ENCODE measurements at regions not wholly inside any gene's neighbourhood (a gene's known extent, or its start where the extent isn't known, plus 50 kb on each side); places are given as distances from the start of the nearest gene placed in this dataset.
"Not testable (repeated sequence)": the region's sequence is repeated elsewhere in the genome, so short reads cannot be mapped to it uniquely, and the experiment has no call there.

GRCh38 chr4:162838671-162839070, 328.0 kb downstream of the NAF1 start:
- no peak for DNase-seq

- DNase-seq: no peak
These were observed 329.0 kb downstream of the NAF1 start for GRCh38 chr4:162837679-162838078.

- DNase-seq: no peak
These were observed 329.4 kb downstream of the NAF1 start for GRCh38 chr4:162837241-162837640.

- no peak for DNase-seq
These were observed 329.9 kb downstream of the NAF1 start for GRCh38 chr4:162836773-162837172.

- not testable (repeated sequence) for DNase-seq
These were observed 330.4 kb downstream of the NAF1 start for GRCh38 chr4:162836258-162836657.

DNA sequence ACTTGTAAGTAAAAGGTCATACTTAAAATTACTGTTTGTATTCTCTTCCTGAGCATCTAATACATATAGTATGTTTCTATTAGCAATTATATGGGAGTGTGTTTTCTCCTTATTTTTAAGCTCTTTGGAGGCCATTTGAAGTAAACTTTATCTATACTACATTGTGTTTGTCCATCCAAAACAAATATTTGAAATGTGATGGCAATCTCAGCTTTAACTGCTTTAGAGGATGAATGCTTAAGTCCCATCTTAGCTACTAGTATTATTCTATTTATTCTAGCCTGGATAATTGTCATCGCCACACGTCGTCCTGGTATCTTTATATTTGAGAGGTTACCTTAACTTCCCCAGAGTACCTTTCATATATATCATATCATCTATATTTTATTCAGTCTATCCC, 335.8 kb downstream of the NAF1 start:
- DNase-seq: no peak

DNA sequence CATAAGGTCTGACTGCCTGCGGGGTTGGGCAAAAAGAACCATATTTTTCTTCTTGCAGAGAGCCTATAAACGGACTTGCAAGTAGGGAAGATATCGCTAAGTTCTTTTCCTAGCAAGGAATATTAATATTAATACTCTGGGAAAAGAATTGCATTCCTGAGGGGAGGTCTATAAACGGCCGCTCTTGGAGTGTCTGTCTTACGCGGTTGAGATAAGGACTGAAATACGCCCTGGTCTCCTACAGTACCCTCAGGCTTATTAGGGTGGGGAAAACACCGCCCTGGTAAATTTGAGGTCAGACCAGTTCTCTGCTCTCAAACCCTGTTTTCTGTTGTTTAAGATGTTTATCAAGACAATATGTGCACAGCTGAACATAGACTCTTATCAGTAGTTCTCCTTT, 349.3 kb downstream of the NAF1 start:
- not testable (repeated sequence) for DNase-seq

DNA sequence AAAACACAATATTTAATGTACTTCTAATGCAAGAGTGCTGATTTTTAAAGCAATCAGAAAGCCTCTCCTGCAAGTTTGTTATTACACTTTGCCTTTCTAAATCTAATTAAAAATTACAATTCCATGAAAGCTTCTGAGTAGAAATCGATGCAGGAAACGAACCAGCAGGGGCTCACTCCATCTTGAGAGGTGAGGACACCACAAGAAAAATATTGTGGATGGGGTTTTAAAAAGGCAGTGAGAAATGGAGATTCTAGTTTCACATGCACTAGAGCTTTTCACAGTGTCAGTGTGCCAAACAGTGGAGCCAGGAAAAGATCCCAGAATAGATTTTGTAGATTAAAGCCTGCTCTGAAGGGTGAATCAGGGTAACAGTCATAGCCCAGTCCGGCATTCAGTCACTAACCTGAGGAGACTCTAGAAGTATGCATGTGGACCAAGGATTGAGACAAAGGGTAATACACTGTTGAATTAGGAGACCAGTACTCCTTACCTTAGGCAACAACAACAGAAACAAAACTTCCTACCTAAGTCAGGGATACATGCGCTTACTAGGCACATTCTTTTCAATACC, 362.3 kb downstream of the NAF1 start:
- no peak for DNase-seq

DNA sequence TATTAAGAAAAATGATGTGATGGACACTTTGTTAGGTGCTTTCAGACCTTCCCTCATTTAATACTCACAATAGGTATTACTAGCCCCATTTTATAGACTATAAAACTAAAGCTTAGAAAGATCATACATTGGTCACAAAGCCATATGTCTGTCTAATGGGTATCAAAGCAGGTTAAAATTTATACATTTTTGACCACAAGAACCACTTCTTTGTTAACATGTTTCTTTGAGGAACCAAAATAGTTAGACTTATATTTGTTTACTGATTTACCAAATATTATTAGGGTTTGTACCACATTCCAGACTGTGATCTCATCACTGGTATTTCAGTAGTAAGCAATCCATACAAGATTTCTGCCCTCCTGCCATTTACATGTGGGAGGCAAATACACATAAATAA, 363.3 kb downstream of the NAF1 start:
- DNase-seq: no peak

DNA sequence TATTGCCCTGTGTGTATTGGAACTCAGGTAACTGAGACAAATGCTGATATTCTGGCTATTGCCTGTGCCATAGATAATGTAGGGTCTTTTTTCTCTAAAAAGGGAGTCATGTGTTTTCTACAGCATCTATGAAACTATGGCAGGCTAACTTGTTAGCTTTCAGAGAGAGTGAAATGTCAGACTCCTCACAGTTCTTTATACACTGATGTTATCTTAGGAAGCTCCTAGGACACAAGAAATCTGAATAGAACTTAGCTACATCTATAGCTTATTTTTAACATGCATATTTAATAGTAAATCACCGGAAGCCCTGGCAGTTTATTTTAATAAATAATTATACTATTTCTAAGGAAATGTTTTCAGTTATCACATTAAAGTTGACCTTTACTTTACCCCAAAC, 369.6 kb downstream of the NAF1 start:
- DNase-seq: no peak

DNA sequence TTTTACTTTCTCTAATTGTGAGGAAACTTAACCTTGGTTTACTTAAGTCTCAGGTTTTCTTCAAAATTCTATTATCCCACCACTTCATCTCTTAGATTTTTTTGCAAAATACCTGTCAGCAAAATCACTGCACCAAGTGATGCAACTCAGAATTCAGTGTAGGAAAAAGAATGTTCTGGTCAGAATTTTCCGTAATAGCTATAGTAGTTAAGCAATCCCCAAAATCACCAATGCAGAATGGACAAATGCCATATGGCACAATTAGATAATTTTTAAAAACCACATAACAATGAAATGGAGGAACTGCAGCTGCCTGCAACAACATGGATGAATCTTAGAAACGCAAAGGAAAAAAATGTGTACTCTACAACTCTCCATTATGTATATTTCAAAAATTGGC, 373.1 kb downstream of the NAF1 start:
- no peak for DNase-seq

- DNase-seq: no peak
These were observed 373.7 kb downstream of the NAF1 start for GRCh38 chr4:162793004-162793403.

DNA sequence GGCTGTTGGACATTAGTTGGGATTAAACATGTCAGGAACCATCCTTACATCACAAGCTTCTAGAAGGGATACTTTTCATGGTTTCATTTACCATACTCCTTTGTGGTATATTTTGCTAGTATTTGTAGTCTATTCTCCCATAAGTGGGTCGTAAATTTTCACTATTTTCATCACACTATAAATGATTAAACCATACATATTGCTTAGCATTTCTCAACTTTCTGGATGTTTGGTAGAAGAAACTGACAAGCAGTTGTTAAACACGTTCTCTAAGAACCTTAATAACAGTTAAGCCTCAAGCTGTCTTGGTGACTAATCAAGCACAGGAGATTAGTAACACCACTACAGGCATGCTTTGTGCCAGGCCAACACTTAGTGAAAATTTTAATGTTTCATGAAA, 375.5 kb downstream of the NAF1 start:
- no peak for DNase-seq

GRCh38 chr4:162787120-162787519, 379.6 kb downstream of the NAF1 start:
- no peak for DNase-seq

GRCh38 chr4:162782778-162783525, 383.7 kb downstream of the NAF1 start:
- no peak for DNase-seq

GRCh38 chr4:162782096-162782777, 384.5 kb downstream of the NAF1 start:
- DNase-seq: no peak

- no peak for DNase-seq
These were observed 395.8 kb downstream of the NAF1 start for GRCh38 chr4:162770761-162771490.

- DNase-seq: no peak
These were observed 399.6 kb downstream of the NAF1 start for GRCh38 chr4:162767083-162767482.

DNA sequence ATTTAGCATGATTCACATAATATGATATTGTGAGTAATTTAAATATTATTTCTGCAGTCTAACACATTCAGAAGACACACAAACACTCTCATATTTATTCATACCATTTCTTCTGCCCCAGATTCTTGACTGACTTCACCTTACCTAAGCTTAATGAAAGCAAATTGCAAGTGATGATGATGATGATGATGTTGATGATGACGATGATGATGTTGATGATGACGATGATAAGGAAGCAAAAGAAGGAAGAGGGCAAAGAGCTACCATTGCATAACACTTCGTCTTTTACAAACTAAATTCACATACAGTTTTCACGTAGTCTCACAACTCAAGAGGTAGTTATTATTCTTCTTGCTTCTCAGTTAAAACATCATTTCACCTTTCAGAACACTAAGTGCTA, 404.7 kb downstream of the NAF1 start:
- no peak for DNase-seq

GRCh38 chr4:162740228-162740627, 426.5 kb downstream of the NAF1 start:
- DNase-seq: not testable (repeated sequence)

DNA sequence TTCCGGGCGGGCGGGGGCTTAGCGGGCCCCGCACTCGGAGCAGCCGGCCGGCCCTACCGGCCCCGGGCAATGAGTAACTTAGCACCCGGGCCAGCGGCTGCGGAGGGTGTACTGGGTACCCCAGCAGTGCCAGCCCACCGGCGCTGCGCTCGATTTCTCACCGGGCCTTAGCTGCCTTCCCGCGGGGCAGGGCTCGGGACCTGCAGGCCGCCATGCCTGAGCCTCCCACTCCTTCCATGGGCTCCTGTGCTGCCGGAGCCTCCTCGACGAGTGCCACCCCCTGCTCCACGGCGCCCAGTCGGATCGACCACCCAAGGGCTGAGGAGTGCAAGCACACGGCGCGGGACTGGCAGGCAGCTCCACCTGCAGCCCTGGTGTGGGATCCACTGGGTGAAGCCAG, 427.1 kb downstream of the NAF1 start:
- DNase-seq: not testable (repeated sequence)

GRCh38 chr4:162732876-162733275, 433.8 kb downstream of the NAF1 start:
- no peak for DNase-seq

DNA sequence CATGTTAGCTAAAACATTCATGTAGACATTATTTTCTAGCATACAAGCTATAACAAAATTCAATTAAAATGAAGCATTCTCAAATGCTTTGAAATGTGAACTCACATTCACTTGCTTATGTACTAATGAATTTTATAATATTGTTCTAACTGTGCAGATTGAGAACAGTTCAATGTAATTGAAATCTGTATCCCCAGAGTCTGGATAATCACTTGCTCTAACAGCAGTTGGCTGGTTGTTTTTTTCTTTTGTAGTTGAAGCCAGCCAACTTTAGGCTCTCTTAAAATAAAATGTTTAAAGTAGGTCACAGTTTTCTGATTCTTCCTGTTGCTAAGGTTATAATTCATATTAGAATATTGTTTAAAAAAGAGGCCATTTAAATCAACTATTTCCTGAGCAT, 438.9 kb downstream of the NAF1 start:
- no peak for DNase-seq

DNA sequence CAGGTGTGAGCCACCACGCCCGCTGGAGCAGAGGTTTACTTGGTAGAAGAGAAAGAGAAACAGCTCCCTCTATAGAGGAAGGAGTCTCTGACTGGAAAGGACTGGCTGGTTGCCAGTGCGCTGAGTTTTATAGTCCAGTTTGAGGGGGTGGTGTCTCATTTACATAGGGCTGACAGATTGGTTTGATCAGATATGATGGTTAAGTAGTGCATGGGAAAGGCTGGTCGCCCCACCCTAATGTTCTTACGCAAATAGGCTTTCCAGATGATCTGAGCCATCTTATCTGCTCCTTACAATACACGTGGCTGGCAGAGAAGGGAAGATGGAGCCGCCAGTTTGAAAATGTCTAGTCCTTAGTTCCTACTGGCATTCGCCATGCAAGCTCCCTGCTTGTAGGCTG, 439.5 kb downstream of the NAF1 start:
- peak; percentile 1 for DNase-seq
